ENCODE measurements at regions not wholly inside any gene's neighbourhood (a gene's known extent, or its start where the extent isn't known, plus 50 kb on each side); places are given as distances from the start of the nearest gene placed in this dataset.

DNA sequence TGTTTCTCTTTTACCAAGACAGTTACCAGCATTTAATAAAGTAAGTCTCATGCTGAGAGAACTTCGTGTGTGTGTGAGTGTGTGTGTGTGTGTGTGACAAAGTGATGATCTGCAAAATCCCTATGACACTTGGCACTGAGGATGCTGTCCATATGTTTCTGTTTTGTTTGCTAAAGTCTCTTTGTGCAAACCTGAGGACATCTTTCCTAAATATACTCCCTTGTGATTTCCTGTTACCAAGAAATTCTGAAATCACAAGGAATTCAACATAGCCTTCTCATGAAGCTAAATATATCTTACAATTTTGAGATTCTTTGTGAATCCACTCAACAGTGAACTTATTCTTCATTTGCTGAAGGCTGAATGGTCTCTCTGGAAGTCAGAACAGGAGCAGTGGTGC, 1359.7 kb upstream of the NRXN1 start:
- CTCF ChIA-PET: no interaction called here
- no peaks in the 10 kb centered on the region for H3K36me3 Mint-ChIP-seq

DNA sequence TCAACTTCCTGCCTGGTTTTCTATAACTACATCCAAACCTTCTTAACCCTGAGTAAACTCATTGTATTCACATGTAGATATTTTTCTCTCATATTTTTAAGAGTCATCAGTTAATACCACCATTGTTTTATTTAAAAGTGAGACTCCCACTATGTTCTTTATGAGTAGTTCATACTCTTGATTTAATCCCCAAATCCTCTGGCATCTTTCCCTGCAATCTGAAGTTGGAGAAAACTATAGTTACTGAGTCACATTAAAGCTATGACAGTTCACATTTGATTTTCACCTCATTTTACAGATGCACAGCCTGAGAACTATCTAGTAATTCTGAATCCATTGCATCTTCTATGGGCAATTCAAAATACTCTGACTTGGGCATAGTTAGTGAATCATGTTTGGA, 1358.7 kb upstream of the NRXN1 start:
- Mint-ChIP-seq H3K36me3 (no peaks in the 10 kb centered on the region), H3K27me3 (no peaks in the 10 kb centered on the region), H3K9me3 (peaks cover 3% of the 10 kb centered on the region), H3K27ac (no peak overlapping the region), H3K4me1 (no peaks in the 10 kb centered on the region), H3K4me3 (no peak overlapping the region)
- DNase-seq: no peak
- CTCF ChIA-PET: no interaction called here

More for the DNA sequence above, 1359.7 kb upstream of the NRXN1 start:
- no peak overlapping the region for H3K4me3 Mint-ChIP-seq
- H3K9me3 Mint-ChIP-seq: peaks cover 3% of the 10 kb centered on the region
- no peaks in the 10 kb centered on the region for H3K27me3 Mint-ChIP-seq
- no peak for DNase-seq
- H3K4me1 Mint-ChIP-seq: no peaks in the 10 kb centered on the region
- no peak overlapping the region for H3K27ac Mint-ChIP-seq

DNA sequence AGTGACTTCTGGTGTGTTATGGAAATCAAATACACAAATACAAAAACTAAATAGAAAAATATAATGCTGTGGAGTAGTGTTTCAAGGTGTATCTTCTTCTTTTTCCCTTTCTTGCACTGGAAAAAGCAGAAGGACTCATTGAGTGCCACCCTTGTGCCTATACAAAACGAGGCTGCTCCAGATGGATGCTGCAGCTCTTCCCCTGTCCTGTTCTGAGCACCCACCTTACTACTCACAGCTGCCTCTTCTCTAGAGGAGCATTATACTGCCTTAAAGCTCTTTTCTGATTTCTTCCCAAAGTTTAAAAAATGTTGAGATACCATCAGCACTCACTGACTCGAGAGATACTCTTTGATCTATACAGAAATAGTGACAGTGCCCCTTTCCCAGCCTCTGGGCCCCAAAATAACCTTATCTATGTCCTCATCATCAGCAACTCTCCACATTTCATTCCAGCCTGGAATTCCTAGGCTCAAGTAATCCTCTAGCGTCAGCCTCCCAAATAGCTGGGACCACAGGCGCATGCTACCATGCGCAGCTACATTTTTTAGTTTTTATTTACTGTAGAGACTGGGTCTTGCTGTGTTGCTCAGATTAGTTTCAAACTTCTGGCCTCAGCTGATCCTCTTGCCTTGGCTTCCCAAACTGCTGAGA, 1356.1 kb upstream of the NRXN1 start:
- CTCF ChIA-PET: no interaction called here

DNA sequence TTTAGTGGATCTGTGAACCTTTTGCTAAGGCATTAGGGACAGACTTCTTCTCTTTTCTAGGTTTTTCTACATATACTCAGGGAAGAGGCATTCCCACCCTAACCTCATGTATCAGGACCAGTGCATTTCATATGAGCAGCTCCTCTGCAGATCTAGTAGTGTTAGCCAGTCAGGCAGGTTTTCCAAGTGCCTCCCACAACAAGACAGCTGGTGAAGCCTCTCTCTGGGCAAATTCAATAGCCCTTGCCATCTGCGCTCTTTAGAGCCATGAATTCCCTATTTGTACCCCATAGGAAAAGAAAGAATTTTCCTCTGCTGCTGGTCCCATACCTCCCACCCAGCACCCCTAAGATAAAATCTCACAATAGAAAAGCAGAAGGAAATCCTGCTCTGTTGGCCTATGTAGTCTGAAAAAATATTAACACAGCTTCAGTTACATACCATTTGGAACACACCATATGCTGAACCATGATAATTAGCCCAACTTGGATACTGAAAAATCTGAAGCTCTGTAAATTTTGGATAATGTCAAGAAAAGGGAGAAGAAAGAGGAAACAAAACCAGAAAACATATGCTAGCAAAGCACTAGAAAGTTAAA, 1354.6 kb upstream of the NRXN1 start:
- peaks cover 3% of the 10 kb centered on the region for H3K9me3 Mint-ChIP-seq
- H3K4me3 Mint-ChIP-seq: no peak overlapping the region
- CTCF ChIA-PET: no interaction called here
- no peak for DNase-seq
- no peak overlapping the region for H3K27ac Mint-ChIP-seq
- no peaks in the 10 kb centered on the region for H3K36me3 Mint-ChIP-seq
- no peaks in the 10 kb centered on the region for H3K4me1 Mint-ChIP-seq
- H3K27me3 Mint-ChIP-seq: no peaks in the 10 kb centered on the region

More for the DNA sequence above, 1356.1 kb upstream of the NRXN1 start:
- Mint-ChIP-seq H3K27ac (no peak overlapping the region), H3K27me3 (no peaks in the 10 kb centered on the region), H3K4me3 (no peak overlapping the region), H3K36me3 (no peaks in the 10 kb centered on the region), H3K9me3 (no peaks in the 10 kb centered on the region), H3K4me1 (no peaks in the 10 kb centered on the region)
- no peak for DNase-seq

DNA sequence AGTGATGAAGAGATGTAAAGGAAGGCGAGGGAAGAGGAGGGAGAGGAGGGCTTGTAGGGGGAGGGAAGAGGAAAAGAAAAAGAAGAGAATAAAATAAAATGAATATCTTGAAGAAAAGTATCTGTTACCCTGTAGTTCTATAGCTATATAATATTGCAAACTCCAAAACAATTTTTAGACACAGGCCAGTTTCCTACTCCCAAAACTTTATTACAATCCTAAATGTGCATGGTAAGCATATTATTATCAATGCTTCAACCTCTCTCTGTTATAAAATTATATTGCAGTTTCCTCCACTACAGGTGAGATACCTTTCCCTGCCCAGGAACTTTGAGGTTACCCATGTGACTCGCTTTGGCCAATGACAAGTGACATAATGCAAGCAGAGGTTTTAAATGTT, 1351.6 kb upstream of the NRXN1 start:
- Mint-ChIP-seq H3K27ac (no peak overlapping the region), H3K4me1 (no peaks in the 10 kb centered on the region), H3K27me3 (no peaks in the 10 kb centered on the region), H3K9me3 (peaks cover 9% of the 10 kb centered on the region), H3K4me3 (no peak overlapping the region), H3K36me3 (no peaks in the 10 kb centered on the region)
- CTCF ChIA-PET: no interaction called here
- no peak for DNase-seq

DNA sequence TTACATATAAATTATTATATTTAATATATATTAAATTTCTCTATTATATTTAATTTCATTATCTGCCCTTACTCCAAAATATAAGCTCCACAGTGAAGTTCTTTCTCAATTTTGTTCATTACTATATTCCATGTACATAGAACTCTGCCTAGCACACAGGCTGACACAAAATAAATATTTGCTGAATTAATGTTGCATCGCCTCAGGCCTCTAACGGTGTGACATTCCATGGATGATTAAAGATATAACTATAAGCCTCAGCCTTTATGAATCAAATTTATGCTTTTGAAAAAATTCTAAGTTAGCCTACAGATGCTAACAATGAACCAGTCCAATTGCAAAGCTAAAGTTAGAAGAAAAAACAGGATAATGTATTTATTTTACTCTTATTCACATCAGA, 1337.2 kb upstream of the NRXN1 start:
- DNase-seq: no peak
- no peaks in the 10 kb centered on the region for H3K27me3 Mint-ChIP-seq
- H3K4me1 Mint-ChIP-seq: no peaks in the 10 kb centered on the region
- no peak overlapping the region for H3K27ac Mint-ChIP-seq
- H3K4me3 Mint-ChIP-seq: no peak overlapping the region
- CTCF ChIA-PET: interaction anchor here (0.8 kb wide), 1 partner anchor 860 kb away, joined by 3 read pairs; no protein-coding TSS in a partner anchor
- H3K36me3 Mint-ChIP-seq: no peaks in the 10 kb centered on the region
- peaks cover 10% of the 10 kb centered on the region for H3K9me3 Mint-ChIP-seq

DNA sequence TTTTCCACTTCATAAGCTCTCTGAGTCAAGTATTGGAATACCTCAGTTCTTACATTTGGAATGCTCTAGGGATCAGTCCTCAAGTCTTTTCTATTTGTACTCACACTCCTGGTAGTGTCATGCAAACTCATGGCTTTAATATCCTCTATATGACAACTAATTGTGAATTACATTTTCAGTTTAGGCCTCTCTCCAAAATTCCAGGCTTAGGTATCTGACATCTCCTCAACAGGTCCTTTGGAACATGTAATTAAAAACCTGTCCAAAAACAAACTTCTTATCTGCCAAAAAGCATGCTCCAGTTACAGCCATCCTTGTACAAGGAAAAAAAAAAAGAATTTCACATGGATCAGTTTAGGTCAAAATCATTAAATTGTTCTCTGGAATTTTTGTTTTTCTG, 1336.2 kb upstream of the NRXN1 start:
- H3K27ac Mint-ChIP-seq: no peak overlapping the region
- no peaks in the 10 kb centered on the region for H3K4me1 Mint-ChIP-seq
- CTCF ChIA-PET: no interaction called here
- no peaks in the 10 kb centered on the region for H3K27me3 Mint-ChIP-seq
- H3K9me3 Mint-ChIP-seq: peaks cover 7% of the 10 kb centered on the region
- no peak overlapping the region for H3K4me3 Mint-ChIP-seq
- no peaks in the 10 kb centered on the region for H3K36me3 Mint-ChIP-seq
- no peak for DNase-seq

DNA sequence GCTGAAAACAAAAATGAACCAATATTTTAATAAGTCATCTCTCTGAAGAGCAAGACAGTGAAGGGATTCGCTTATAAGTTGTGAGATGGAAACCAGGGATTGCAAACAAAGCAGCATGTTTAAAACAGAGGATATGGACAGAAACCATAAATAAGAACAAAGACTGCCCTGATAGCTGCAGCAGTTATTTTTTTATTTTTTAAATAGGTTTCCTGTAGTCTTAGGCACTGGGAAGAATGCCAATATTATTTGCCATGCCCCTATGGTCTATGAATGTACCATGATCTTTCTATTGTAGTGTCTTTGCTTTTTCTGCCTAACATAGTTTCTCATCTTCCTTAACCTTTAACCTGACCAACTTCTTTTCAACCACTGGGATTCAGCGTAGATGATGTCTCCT, 1334.0 kb upstream of the NRXN1 start:
- H3K4me1 Mint-ChIP-seq: no peaks in the 10 kb centered on the region
- no peak overlapping the region for H3K4me3 Mint-ChIP-seq
- no peaks in the 10 kb centered on the region for H3K36me3 Mint-ChIP-seq
- H3K27me3 Mint-ChIP-seq: no peaks in the 10 kb centered on the region
- CTCF ChIA-PET: no interaction called here
- no peak for DNase-seq
- H3K27ac Mint-ChIP-seq: no peak overlapping the region
- peaks cover 4% of the 10 kb centered on the region for H3K9me3 Mint-ChIP-seq

DNA sequence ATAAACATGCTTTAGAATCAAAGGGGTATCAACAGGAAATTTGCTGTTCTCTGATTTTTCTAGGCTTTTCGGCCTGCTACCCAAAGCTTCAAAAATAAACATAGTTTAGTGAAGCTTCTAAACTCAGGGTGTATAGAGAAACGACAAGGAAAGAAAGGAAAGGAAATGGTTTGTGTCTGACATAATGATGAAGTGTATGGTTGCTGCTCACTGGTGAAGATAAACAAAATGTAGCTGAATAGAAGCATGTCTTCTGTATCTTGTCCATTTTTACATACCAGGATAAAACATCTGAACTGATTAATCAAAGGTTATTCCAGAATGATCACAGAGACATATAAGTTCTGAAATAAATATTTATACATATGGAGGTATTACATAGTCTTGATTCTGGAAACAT, 1324.6 kb upstream of the NRXN1 start:
- Mint-ChIP-seq H3K36me3 (no peaks in the 10 kb centered on the region), H3K9me3 (peaks cover 13% of the 10 kb centered on the region), H3K4me1 (no peaks in the 10 kb centered on the region), H3K27ac (no peak overlapping the region), H3K4me3 (no peak overlapping the region), H3K27me3 (no peaks in the 10 kb centered on the region)
- DNase-seq: no peak
- CTCF ChIA-PET: no interaction called here

DNA sequence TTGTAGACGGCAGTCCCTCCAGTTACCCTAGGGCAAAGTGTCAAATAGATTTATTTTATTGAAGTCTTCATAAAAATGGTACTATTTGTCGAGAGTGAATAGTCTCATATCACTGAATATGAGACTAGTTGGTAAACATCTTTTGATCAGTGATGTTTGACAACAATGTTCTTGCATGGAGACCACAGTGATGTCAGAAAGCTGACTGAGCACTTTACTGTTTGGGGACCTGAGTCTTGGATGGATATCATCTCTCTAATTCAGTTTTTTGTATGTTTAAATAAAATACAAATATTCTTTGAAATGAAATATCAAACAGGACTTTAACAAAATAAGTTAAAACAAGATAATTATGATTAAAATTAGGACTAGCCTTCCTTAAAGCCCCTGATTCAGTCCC, 1315.4 kb upstream of the NRXN1 start:
- H3K36me3 Mint-ChIP-seq: no peaks in the 10 kb centered on the region
- no peak overlapping the region for H3K27ac Mint-ChIP-seq
- H3K4me3 Mint-ChIP-seq: no peak overlapping the region
- no peak for DNase-seq
- CTCF ChIA-PET: no interaction called here
- peaks cover 10% of the 10 kb centered on the region for H3K9me3 Mint-ChIP-seq
- H3K4me1 Mint-ChIP-seq: no peaks in the 10 kb centered on the region
- H3K27me3 Mint-ChIP-seq: no peaks in the 10 kb centered on the region

DNA sequence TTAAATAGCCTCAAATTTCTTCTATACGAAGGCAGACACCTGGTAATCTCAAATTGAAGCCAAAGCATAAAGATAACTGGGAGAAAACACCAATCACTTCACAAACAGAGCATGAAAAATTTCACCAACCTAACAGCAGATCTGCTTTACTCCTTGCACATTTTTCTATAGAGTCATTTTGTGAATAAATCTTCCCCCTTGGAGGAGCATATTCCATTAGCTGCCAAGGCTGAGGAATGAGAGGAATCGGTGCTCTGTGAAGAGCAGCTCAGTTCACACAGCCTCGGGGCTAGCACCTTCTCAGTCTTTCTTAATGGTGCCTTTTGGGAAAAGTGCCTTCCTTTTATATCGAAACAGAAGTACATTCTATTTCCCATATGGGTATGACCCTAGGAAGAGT, 1313.7 kb upstream of the NRXN1 start:
- Mint-ChIP-seq H3K36me3 (no peaks in the 10 kb centered on the region), H3K27ac (no peak overlapping the region), H3K4me3 (no peak overlapping the region), H3K27me3 (no peaks in the 10 kb centered on the region), H3K9me3 (peaks cover 8% of the 10 kb centered on the region), H3K4me1 (no peaks in the 10 kb centered on the region)
- no peak for DNase-seq
- CTCF ChIA-PET: no interaction called here

DNA sequence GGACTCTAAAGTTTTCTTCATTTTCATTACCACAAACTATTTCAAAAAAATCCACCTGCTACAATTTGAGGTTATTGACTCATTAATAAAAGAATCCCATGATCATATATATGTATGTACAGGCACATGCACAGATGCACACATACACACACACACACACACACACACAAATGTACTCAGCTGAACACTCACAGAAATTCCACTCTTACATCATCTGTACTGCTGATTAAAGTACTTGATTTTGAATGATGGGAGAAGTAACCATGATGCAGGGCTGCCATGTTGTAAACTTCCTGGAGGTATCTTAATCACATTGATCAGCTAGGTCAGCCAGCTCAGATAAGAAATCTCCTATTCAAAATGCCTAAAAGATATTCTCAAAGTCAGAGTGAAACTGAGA, 1313.2 kb upstream of the NRXN1 start:
- H3K36me3 Mint-ChIP-seq: no peaks in the 10 kb centered on the region
- H3K27me3 Mint-ChIP-seq: no peaks in the 10 kb centered on the region
- peaks cover 8% of the 10 kb centered on the region for H3K9me3 Mint-ChIP-seq
- CTCF ChIA-PET: no interaction called here
- H3K4me3 Mint-ChIP-seq: no peak overlapping the region
- H3K27ac Mint-ChIP-seq: no peak overlapping the region
- no peak for DNase-seq
- H3K4me1 Mint-ChIP-seq: no peaks in the 10 kb centered on the region

DNA sequence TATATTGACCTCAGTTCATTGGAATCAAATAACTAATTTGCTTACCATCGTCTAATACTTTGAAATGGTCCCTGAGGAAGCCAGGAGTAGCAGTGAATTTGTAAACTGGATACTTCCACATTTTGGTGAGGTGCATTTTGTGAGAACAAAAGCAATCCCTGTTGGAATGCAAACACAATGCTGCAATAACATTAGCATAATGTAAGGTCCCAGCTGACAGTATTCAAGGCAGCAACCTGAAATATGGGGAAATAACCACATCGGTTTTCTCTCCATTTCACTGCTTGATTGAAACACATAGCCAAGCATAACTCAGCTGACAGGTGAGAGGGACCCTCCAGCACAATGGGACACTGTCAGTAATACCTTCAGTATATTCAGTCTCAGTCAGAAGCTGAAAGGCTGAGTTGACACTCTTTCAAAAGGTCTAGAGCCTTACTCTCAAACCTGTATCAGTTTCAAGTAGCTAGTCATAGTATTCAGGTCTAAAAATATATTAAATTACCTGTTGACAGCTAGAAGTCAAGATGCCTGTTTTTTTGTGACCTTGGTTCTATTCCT, 1311.9 kb upstream of the NRXN1 start:
- H3K36me3 Mint-ChIP-seq: no peaks in the 10 kb centered on the region
- H3K4me3 Mint-ChIP-seq: no peak overlapping the region
- DNase-seq: no peak
- no peaks in the 10 kb centered on the region for H3K27me3 Mint-ChIP-seq
- CTCF ChIA-PET: no interaction called here
- peaks cover 6% of the 10 kb centered on the region for H3K9me3 Mint-ChIP-seq
- no peaks in the 10 kb centered on the region for H3K4me1 Mint-ChIP-seq
- H3K27ac Mint-ChIP-seq: no peak overlapping the region

DNA sequence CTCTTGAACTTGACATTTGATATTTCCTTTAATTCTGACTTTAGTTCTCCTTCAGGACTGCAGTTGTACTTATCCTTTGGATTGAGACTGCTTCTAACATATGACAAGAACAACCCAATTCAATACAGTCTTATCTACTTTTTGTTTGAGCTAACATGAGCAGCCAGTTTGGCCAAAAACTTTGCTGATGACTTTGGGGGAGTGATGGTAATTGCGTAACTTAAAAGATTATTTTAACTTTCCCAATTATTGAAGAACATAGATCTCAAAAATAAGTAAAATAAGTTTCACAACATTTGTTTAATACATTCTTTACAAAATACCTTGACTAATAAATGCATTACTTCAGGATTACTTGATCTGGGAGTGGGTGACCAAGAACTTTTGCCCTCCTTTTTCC, 1311.1 kb upstream of the NRXN1 start:
- CTCF ChIA-PET: no interaction called here
- no peak overlapping the region for H3K4me3 Mint-ChIP-seq
- H3K4me1 Mint-ChIP-seq: no peaks in the 10 kb centered on the region
- H3K36me3 Mint-ChIP-seq: no peaks in the 10 kb centered on the region
- peaks cover 4% of the 10 kb centered on the region for H3K9me3 Mint-ChIP-seq
- DNase-seq: no peak
- H3K27me3 Mint-ChIP-seq: no peaks in the 10 kb centered on the region
- no peak overlapping the region for H3K27ac Mint-ChIP-seq

DNA sequence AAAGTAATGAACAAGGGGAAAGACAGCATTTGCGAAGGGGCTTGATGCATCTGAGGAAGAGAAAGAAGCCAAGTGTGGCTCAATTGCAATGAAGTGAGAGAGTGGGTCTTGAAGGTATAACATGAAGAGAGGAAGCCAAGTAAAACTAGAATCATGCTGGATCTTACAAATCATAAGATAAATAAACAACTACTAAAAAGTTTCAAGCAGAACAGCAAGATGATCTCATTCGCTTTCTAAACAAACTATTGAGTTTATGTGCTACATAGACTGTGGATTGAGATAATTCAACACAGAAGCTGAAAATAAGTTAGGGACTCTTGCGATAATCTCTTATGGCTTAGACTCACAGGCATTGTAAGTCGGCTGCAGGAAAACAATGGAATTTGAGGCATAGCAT, 1310.5 kb upstream of the NRXN1 start:
- H3K9me3 Mint-ChIP-seq: peaks cover 8% of the 10 kb centered on the region
- CTCF ChIA-PET: interaction anchor here (1.5 kb wide), 1 partner anchor 14 kb away, joined by 4 read pairs; no protein-coding TSS in a partner anchor
- no peak for DNase-seq
- no peaks in the 10 kb centered on the region for H3K27me3 Mint-ChIP-seq
- no peaks in the 10 kb centered on the region for H3K4me1 Mint-ChIP-seq
- H3K4me3 Mint-ChIP-seq: no peak overlapping the region
- H3K27ac Mint-ChIP-seq: no peak overlapping the region
- H3K36me3 Mint-ChIP-seq: no peaks in the 10 kb centered on the region
